Stimulated activated CD4-positive, alpha-beta T cell treated with anti-CD3 and anti-CD28 coated beads, Interleukin-4, amount 100 ng/mL, for 1 hour (primary cell): ENCODE measurements at regions not wholly inside any gene's neighbourhood (a gene's known extent, or its start where the extent isn't known, plus 50 kb on each side); places are given as distances from the start of the nearest gene placed in this dataset.

Experiments used
- DNase-seq: peaks from one replicate; pipeline ENCODE4 v3.0.0-alpha.2; 2020

DNA sequence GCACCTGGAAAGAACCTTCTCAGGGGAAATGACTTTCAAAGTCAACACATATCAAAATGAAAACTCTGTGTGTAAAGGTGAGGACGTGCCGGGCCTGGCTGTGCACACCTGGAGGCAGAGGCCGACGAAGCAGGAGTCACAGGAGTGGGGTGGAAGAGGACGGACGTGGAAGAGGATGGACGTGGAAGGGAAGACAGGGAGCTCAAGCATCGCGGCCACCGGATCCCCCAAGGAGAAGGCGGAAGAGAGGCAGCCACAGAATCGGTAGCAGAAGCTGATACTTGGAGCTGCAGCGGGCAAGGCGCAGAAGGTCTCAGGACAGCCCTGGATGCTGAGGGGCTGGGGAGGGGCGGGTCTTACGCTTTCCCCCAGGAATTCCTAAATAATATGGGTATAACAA is 519.8 kb downstream of the BRD1 start:
- no peak for DNase-seq

DNA sequence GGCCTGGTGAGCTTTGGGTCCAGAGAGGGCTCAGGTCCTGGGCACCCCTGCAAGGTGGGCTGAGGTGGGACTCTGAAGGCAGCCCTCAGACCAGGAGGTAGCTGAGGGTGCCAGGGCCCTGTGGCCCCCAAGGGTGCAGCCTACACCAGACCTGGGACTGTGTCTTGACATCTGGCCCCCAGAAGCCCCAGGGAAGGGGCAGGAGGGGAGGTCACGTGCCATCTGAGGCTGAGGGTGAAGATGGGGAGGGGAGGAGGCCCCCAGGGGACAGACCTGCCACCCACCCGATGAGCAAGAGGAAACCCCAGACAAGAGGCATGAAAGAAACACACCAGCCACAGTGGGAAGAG is 520.2 kb downstream of the BRD1 start:
- DNase-seq = no peak

DNA sequence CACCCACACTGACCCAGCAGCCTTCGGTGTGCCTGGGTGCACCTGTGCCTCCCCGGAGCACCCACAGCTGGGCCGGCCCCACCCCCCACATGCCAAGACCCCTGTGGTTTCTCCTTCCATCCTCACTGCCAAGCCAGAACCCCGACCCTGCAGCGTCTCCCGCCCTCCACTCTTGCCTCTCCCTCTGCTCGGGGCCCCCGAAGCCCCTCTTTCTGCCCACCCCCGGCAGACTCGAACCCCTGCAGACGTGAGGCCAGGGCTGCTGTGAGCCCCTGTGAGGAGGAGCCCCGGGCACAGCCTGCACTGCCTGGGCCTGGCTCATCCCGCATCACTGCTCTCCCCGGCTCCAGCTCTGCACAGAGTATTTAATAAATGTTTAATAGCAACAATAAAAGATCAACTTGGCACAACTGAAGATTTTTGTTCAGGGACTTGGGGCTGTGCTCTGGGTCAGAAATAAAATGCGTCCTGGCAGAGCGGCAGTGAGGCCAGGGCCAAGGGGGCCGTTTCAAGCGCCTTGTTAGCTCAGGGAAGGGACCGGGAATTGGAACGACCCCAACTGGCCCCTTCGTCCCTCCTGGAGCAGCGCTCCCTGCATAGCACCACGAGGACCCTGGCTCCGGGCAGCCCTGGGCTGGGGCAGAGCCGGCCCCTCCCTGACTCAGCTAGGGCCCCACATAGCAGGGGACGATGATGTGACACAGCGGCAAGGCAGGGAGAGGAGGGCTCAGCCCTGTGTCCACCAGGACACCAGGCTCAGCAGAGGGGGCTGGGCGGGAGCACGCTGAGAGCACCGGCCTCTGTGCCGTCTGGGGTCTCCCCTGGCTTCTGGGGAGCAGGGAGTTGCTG is 520.8 kb downstream of the BRD1 start:
- no peak for DNase-seq

DNA sequence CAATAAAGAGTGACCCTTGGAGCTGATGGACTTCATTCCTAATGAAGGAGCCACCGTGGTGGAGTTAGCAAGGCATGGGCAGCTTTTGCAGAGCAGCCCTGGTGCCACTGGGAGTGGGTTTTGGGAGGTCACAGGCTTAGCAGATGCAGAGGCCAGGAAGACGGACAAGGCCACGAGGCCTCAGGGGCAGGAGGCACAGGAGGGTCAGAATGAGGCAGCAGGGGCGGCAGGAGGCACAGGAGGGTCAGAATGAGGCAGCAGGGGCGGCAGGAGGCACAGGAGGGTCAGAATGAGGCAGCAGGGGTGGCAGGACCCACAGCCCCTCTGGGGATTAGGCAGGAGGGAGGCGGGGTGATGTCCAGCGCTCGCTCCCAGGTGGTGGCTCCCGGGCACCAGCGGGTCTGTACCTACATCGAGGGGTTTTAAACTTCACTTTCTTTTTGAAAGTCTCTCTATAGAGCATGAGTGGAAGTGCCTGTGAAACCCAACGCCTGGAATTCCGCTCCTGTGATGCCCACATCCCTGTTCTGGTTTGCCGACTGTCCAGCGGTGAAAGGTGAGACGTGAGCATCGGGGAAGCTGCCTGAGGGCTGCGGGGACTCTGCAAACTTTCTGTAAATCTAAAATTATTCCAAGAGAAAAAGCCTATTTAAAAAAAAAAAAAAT is 521.6 kb downstream of the BRD1 start:
- DNase-seq = no peak

DNA sequence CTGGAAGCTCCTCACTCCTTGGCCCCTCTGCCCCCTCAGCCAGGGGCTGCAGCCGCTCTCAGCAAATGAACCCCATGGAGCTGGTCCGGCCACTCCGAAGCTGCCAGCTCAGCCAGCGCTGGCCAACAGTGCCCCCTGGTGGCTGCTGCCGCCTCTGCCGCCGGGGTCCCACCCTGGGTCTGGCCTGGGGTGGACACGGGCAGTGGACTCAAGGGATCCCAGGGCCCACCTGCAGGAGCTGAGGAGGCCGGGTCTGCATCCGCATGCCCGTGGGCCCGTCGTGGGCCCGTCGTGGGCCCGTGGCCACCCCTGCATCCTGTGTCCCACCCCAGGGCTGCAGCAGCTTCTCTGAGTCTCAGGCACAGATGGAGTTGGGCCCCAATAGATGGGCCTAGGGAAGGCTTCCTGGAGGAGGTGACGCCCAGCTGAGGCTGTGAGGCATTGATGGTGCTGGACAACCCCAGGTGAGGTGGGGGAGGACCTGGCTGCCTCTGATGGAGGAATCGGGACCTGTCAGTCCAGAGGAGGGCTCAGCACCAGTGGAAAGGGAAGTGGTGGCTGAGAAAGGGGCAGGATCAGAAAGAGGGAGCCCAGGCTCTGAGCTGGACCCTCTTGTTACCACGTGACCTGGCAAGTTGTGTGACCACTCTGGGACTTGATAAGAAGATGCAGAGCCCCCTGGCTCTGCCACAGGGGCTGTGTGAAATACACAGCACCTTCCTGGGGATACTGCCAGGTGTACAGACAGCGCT is 522.3 kb downstream of the BRD1 start:
- DNase-seq = peak; percentile 64

- DNase-seq = no peak
Measured at GRCh38 chr22:49303781-49304461, 523.8 kb downstream of the BRD1 start.

- DNase-seq = no peak
Measured at GRCh38 chr22:49303061-49303735, 524.5 kb downstream of the BRD1 start.

GRCh38 chr22:49302530-49302929 is 525.1 kb downstream of the BRD1 start:
- no peak for DNase-seq

DNA sequence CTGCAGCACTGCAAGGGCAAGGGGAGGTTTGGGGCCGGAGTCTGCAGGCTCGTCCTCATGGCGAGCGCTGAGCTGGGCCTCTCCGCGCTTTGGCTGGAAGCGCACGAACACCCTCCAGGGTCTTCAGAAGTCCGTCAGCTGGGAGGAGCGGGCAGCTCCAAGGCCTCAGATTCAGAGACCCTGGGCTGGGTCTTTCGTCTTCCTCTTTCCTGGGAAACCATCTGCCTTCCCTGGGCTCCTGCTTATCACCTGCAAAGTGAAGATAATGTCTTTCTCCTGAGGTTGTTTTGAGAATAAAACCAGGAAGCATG is 525.6 kb downstream of the BRD1 start:
- DNase-seq = no peak

- no peak for DNase-seq
Measured at GRCh38 chr22:49301398-49302149, 526.1 kb downstream of the BRD1 start.

DNA sequence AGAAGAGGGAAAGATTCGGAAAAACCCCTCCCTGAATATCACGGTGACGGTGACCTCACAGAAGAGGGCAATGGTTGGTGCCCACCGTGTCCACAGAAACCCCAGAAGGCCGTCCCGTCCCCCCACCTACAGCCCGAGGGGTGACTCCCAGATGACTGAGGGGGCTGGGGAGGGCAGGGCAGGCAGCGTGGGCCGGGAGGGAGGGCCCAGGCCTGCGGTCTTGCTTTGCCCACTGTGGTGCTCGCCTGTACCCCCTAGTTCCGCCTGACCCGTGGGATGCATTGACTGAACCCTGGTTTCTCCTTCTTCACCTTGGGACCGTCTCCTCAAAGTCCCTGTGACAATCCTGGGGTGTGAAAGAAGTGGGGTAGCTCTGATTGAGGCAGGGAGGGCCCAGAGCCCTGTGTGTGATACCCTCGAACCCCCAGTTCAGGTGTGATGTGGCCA is 526.7 kb downstream of the BRD1 start:
- no peak for DNase-seq

GRCh38 chr22:49300241-49300640 is 527.4 kb downstream of the BRD1 start:
- no peak for DNase-seq

- DNase-seq = no peak
Measured at GRCh38 chr22:49299821-49300231, 527.8 kb downstream of the BRD1 start.

GRCh38 chr22:49298834-49299750 is 528.6 kb downstream of the BRD1 start:
- no peak for DNase-seq

GRCh38 chr22:49297871-49298721 is 529.6 kb downstream of the BRD1 start:
- DNase-seq = no peak

DNA sequence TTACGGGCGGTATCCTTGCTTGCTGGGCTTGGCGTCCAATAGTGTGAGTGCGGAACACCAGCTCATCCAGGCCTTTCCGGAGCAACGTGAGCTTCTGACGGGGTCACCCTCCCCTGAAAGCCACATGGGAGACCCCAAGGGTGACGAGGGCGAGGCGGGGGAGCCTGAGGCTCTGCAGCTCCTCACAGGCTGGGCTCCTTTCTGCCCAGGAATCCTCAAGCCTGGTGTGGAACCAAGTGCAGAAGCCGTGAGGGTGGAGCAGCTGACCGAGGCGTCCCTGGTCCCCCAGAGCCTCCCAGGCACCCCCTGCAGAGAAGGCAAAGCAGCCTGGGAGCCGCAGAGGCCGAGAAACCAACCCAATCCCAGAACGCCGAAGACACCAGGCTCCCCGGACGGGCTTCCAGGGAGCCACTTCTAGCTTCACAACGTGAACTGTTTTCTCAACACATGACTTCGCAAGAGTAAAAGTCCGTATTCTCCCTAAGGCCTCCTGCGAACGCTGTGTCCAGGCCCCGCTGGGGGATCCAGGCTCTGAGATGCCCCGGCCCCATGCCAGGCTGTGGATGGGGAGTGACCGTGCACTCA is 530.3 kb downstream of the BRD1 start:
- no peak for DNase-seq

GRCh38 chr22:49296561-49296960 is 531.1 kb downstream of the BRD1 start:
- DNase-seq = no peak

- DNase-seq = no peak
Measured at GRCh38 chr22:49295851-49296560, 531.7 kb downstream of the BRD1 start.

DNA sequence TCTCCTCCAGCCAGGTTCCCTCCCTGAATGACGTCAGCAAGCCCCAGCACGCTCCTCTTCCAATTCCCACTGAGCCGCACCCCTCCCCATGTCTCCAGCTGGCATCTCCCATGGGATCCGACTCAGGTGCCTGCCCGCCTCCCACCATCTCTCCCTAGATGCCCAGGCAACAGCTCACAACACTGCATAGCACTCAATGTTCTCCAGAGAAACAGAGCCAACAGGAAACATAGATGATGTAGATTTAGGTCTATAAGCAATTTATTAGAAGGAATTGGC is 532.3 kb downstream of the BRD1 start:
- no peak for DNase-seq
